Activated CD4-positive, alpha-beta memory T cell treated with anti-CD3 and anti-CD28 coated beads, Interleukin-2, amount 10 ng/mL, durations not matched to agents 7 days and 5 days (primary cell): ENCODE measurements at regions not wholly inside any gene's neighbourhood (a gene's known extent, or its start where the extent isn't known, plus 50 kb on each side); places are given as distances from the start of the nearest gene placed in this dataset.
"Not testable (repeated sequence)": the region's sequence is repeated elsewhere in the genome, so short reads cannot be mapped to it uniquely, and the experiment has no call there.

Source experiments
- CTCF ChIA-PET: fragments of 350-600 bp; sonication (Branson Sonifier 250); formaldehyde crosslinking; loops from one replicate; lab custom pipeline; 2021; ENCODE audit warnings: antibody characterized with exemption, inconsistent platforms; lab: Charles Lee
- POLR2A ChIA-PET: fragments of 350-600 bp; sonication (Branson Sonifier 250); formaldehyde crosslinking; loops from one replicate; lab custom pipeline; 2021; ENCODE audit warnings: antibody characterized with exemption; lab: Charles Lee
- DNase-seq: peaks from one replicate; pipeline ENCODE4 v3.0.0-alpha.2; 2020
- H3K27ac Mint-ChIP-seq: one replicate; pipeline ENCODE4 v1.8.0; 2021; ENCODE audit warnings: mild to moderate bottlenecking, mixed read lengths
- H3K27me3 Mint-ChIP-seq: one replicate; pipeline ENCODE4 v1.8.0; 2021; ENCODE audit warnings: mixed read lengths
- H3K36me3 Mint-ChIP-seq: one replicate; pipeline ENCODE4 v1.8.0; 2021; ENCODE audit warnings: low read depth, mixed read lengths
- H3K4me1 Mint-ChIP-seq: one replicate; pipeline ENCODE4 v1.8.0; 2021; ENCODE audit warnings: mixed read lengths
- H3K4me3 Mint-ChIP-seq: one replicate; pipeline ENCODE4 v1.8.0; 2021; ENCODE audit warnings: mild to moderate bottlenecking, mixed read lengths
- H3K9me3 Mint-ChIP-seq: one replicate; pipeline ENCODE4 v1.8.0; 2021; ENCODE audit warnings: mixed read lengths

GRCh38 chr4:66298569-66298968 is 628.3 kb upstream of the EPHA5 start:
- ChIA-PET CTCF (no interaction called here), POLR2A (no interaction called here)
- no peaks in the 10 kb centered on the region for H3K27me3 Mint-ChIP-seq
- DNase-seq: no peak
- H3K27ac Mint-ChIP-seq: no peak overlapping the region
- H3K36me3 Mint-ChIP-seq: no peaks in the 10 kb centered on the region
- H3K4me3 Mint-ChIP-seq: no peak overlapping the region
- H3K9me3 Mint-ChIP-seq: peaks cover 3% of the 10 kb centered on the region
- H3K4me1 Mint-ChIP-seq: no peaks in the 10 kb centered on the region

DNA sequence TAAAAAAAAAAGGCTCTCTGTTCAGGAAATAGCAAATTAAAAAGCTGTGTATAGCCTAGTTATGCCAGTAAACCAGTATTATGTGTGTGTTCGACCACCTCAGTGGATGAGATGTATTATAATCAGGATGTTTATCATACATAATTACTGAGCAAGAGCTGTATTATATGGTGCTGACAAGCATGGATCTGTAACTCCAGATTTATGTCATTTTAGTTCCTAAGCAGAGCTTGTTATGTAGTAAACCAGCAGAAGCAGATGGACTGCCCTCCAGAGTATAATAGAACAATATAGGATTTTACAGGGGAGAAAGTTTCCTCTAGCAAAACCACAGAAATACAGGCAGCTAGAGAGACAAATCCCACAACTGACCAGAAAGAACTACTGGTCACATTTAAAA is 627.4 kb upstream of the EPHA5 start:
- no peak overlapping the region for H3K4me3 Mint-ChIP-seq
- DNase-seq: no peak
- H3K27me3 Mint-ChIP-seq: no peaks in the 10 kb centered on the region
- peaks cover 3% of the 10 kb centered on the region for H3K9me3 Mint-ChIP-seq
- no peak overlapping the region for H3K27ac Mint-ChIP-seq
- POLR2A ChIA-PET: no interaction called here
- H3K36me3 Mint-ChIP-seq: no peaks in the 10 kb centered on the region
- CTCF ChIA-PET: no interaction called here
- no peaks in the 10 kb centered on the region for H3K4me1 Mint-ChIP-seq

GRCh38 chr4:66294638-66295037 is 624.3 kb upstream of the EPHA5 start:
- Mint-ChIP-seq H3K27ac (no peak overlapping the region), H3K36me3 (no peaks in the 10 kb centered on the region), H3K4me3 (no peak overlapping the region), H3K9me3 (peaks cover 3% of the 10 kb centered on the region), H3K27me3 (no peaks in the 10 kb centered on the region), H3K4me1 (no peaks in the 10 kb centered on the region)
- CTCF ChIA-PET: no interaction called here
- POLR2A ChIA-PET: no interaction called here
- no peak for DNase-seq

GRCh38 chr4:66284991-66285451 is 614.7 kb upstream of the EPHA5 start:
- H3K27me3 Mint-ChIP-seq: no peaks in the 10 kb centered on the region
- ChIA-PET CTCF (no interaction called here), POLR2A (no interaction called here)
- H3K36me3 Mint-ChIP-seq: no peaks in the 10 kb centered on the region
- DNase-seq: no peak
- no peaks in the 10 kb centered on the region for H3K9me3 Mint-ChIP-seq
- no peak overlapping the region for H3K4me3 Mint-ChIP-seq
- no peak overlapping the region for H3K27ac Mint-ChIP-seq
- H3K4me1 Mint-ChIP-seq: no peaks in the 10 kb centered on the region

- Mint-ChIP-seq H3K27me3 (no peaks in the 10 kb centered on the region), H3K9me3 (no peaks in the 10 kb centered on the region), H3K36me3 (no peaks in the 10 kb centered on the region), H3K4me1 (no peaks in the 10 kb centered on the region), H3K4me3 (no peak overlapping the region), H3K27ac (no peak overlapping the region)
- DNase-seq: no peak
- POLR2A ChIA-PET: no interaction called here
- CTCF ChIA-PET: no interaction called here
Measured at GRCh38 chr4:66279084-66279483, 608.8 kb upstream of the EPHA5 start.

DNA sequence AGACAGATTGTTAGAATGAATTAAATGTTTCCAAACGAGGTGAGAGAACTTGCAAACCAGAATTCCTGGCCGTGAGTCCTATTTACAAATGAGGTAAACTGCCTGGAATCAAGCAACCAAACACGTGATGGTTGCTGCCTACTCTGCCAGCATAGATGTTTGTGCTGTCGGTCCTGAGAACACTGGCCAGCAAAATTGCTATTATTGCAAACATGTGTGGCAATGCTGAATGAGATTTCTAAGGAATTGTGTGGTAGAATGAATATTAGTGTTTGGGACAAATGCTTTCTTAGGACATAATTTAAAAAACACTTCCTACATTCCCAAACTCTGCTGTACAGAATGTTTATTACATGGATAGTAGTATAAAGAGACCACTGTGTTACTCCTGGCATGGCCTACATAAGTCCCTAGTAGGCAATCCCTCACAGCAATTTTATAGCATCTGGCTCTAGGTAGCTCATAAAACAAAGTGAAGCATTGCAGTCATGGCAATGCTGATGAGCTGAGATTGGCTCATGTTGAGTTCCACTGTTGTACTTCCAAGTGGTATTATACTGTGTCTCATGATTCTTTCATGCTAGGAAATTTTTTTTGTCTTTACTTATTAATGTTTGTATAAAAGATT is 605.2 kb upstream of the EPHA5 start:
- H3K4me1 Mint-ChIP-seq: no peaks in the 10 kb centered on the region
- no peaks in the 10 kb centered on the region for H3K9me3 Mint-ChIP-seq
- H3K27ac Mint-ChIP-seq: no peak overlapping the region
- H3K36me3 Mint-ChIP-seq: no peaks in the 10 kb centered on the region
- no peaks in the 10 kb centered on the region for H3K27me3 Mint-ChIP-seq
- CTCF ChIA-PET: no interaction called here
- H3K4me3 Mint-ChIP-seq: no peak overlapping the region
- POLR2A ChIA-PET: no interaction called here
- DNase-seq: no peak

DNA sequence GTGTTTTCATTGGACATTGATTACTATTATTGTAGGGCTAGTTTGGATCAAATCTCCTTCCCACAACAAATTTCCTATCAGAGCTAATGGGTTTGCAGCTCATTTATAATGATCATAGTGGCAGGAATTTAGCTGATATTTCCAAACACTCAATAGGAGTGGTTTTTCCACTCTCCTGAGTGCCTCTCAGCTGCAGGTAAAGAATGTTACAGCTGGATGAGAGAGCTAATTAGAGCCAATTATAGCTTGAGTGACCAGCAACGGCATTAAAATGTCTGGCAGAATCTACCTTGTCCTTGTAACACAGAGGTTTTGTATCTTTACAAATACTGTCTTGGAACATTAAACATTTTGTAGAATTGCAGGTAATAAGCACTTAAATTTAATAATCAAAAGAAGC is 602.8 kb upstream of the EPHA5 start:
- CTCF ChIA-PET: no interaction called here
- Mint-ChIP-seq H3K27ac (no peak overlapping the region), H3K9me3 (no peaks in the 10 kb centered on the region), H3K36me3 (no peaks in the 10 kb centered on the region), H3K4me1 (no peaks in the 10 kb centered on the region), H3K4me3 (no peak overlapping the region), H3K27me3 (no peaks in the 10 kb centered on the region)
- POLR2A ChIA-PET: no interaction called here
- DNase-seq: no peak

DNA sequence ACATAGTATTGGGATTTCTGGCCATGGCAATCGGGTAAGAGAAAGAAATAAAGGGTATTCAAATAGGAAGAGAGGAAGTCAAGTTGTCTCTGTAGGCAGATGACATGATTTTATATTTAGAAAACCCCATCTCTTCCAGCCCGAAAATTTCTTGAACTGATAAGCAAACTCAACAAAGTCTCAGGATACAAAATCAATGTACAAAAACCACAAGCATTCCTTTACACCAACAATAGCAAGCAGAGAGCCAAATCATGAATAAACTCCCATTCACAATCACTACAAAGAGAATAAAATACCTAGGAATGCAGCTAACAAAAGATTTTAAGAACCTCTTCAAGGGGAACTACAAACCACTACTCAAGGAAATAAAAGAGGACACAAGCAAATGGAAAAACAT is 600.1 kb upstream of the EPHA5 start:
- CTCF ChIA-PET, H3K4me1 Mint-ChIP-seq, H3K27ac Mint-ChIP-seq, DNase-seq, H3K9me3 Mint-ChIP-seq, H3K4me3 Mint-ChIP-seq, POLR2A ChIA-PET, H3K36me3 Mint-ChIP-seq, H3K27me3 Mint-ChIP-seq: not testable (repeated sequence)

DNA sequence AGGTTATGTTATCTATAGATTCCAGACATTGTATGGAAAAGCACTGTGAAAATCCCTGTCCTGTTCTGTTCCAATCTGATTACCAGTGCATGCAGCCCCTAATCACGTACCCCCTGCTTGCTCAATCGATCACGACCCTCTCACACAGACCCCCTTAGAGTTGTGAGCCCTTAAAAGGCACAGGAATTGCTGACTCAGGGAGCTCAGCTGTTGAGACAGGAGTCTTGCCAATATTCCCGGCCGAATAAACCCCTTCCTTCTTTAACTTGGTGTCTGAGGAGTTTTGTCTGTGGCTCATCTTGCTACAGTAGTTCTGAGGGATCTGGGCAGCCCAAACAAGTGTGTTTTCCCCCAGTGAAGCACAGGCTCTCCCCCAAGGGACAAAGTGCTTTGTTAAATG is 596.3 kb upstream of the EPHA5 start:
- H3K27me3 Mint-ChIP-seq, POLR2A ChIA-PET, DNase-seq, H3K27ac Mint-ChIP-seq, H3K9me3 Mint-ChIP-seq, H3K4me3 Mint-ChIP-seq, H3K4me1 Mint-ChIP-seq, CTCF ChIA-PET, H3K36me3 Mint-ChIP-seq: not testable (repeated sequence)

GRCh38 chr4:66266035-66266434 is 595.7 kb upstream of the EPHA5 start:
- DNase-seq: no peak
- ChIA-PET POLR2A (no interaction called here), CTCF (no interaction called here)
- H3K27ac Mint-ChIP-seq: no peak overlapping the region
- H3K9me3 Mint-ChIP-seq: no peaks in the 10 kb centered on the region
- H3K4me3 Mint-ChIP-seq: no peak overlapping the region
- H3K36me3 Mint-ChIP-seq: no peaks in the 10 kb centered on the region
- H3K27me3 Mint-ChIP-seq: no peaks in the 10 kb centered on the region
- H3K4me1 Mint-ChIP-seq: no peaks in the 10 kb centered on the region

DNA sequence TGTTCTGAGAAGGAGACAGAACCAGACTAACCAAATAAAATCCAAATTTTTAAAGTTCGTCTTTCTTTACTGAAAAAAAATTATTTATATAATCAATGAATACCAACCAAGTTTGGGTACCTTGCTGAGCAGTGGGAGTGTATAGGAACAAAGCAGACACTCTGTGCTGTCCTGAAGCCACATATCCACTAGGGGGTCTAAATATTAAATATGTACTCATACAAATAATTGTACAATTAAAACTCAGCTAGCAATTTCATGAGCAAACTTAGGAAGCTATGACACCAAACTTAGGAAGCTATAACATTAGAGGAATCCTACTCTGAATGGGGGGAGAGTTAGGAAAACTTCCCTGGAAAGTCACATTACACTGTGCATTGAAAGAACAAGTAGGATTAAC is 582.0 kb upstream of the EPHA5 start:
- no peak overlapping the region for H3K27ac Mint-ChIP-seq

DNA sequence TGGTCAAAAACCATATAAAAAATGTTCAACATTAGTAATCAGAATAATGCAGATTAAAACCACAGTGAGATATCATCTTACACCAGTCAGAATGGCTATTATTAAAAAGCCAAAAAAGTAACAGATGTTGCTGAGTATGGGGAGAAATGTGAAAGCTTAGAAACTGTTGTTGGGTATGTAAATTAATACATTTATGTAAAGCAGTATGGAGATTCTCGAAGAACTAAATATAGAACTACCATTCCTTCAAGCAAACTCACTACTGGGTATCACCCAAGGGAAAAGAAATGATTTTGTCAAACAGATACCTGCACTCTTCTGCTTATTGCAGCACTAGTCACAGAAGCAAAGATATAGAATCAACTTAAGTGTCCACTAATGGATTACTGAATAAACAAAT is 576.4 kb upstream of the EPHA5 start:
- Mint-ChIP-seq H3K27ac (no peak overlapping the region), H3K9me3 (peaks cover 18% of the 10 kb centered on the region), H3K27me3 (no peaks in the 10 kb centered on the region), H3K4me3 (no peak overlapping the region), H3K36me3 (no peaks in the 10 kb centered on the region), H3K4me1 (no peaks in the 10 kb centered on the region)
- ChIA-PET CTCF (no interaction called here), POLR2A (no interaction called here)
- no peak for DNase-seq

More for the DNA sequence above, 582.0 kb upstream of the EPHA5 start:
- POLR2A ChIA-PET: no interaction called here
- CTCF ChIA-PET: no interaction called here
- H3K9me3 Mint-ChIP-seq: peaks cover 9% of the 10 kb centered on the region
- no peaks in the 10 kb centered on the region for H3K27me3 Mint-ChIP-seq
- no peak for DNase-seq
- no peaks in the 10 kb centered on the region for H3K4me1 Mint-ChIP-seq
- H3K4me3 Mint-ChIP-seq: no peak overlapping the region
- no peaks in the 10 kb centered on the region for H3K36me3 Mint-ChIP-seq

GRCh38 chr4:66235876-66236275 is 565.6 kb upstream of the EPHA5 start:
- peaks cover 2% of the 10 kb centered on the region for H3K9me3 Mint-ChIP-seq
- DNase-seq: no peak
- H3K4me3 Mint-ChIP-seq: no peak overlapping the region
- no peaks in the 10 kb centered on the region for H3K27me3 Mint-ChIP-seq
- H3K4me1 Mint-ChIP-seq: no peaks in the 10 kb centered on the region
- H3K36me3 Mint-ChIP-seq: no peaks in the 10 kb centered on the region
- ChIA-PET POLR2A (no interaction called here), CTCF (no interaction called here)
- no peak overlapping the region for H3K27ac Mint-ChIP-seq

- H3K9me3 Mint-ChIP-seq: no peaks in the 10 kb centered on the region
- DNase-seq: no peak
- no peak overlapping the region for H3K4me3 Mint-ChIP-seq
- ChIA-PET CTCF (no interaction called here), POLR2A (no interaction called here)
- no peaks in the 10 kb centered on the region for H3K36me3 Mint-ChIP-seq
- no peak overlapping the region for H3K27ac Mint-ChIP-seq
- no peaks in the 10 kb centered on the region for H3K4me1 Mint-ChIP-seq
- H3K27me3 Mint-ChIP-seq: no peaks in the 10 kb centered on the region
Measured at GRCh38 chr4:66229885-66230284, 559.6 kb upstream of the EPHA5 start.
